Hepatocyte (in vitro differentiated cells): ENCODE measurements at regions not wholly inside any gene's neighbourhood (a gene's known extent, or its start where the extent isn't known, plus 50 kb on each side); places are given as distances from the start of the nearest gene placed in this dataset.

Experiments used
- CTCF ChIP-seq: fragments of 200-600 bp; sonication (generic); IDR thresholded peaks from 2 replicates; pipeline ENCODE4 v1.5.1; 2016; ENCODE audit warnings: antibody characterized with exemption, mild to moderate bottlenecking; ENCODE audit not compliant: poor library complexity
- EZH2phosphoT487 ChIP-seq: fragments of 200-600 bp; sonication (generic); IDR thresholded peaks from one replicate; pipeline ENCODE4 v1.6.1; 2018; ENCODE audit warnings: antibody characterized with exemption, mild to moderate bottlenecking, low read depth, moderate library complexity; ENCODE audit not compliant: unreplicated experiment, severe bottlenecking

GRCh38 chr5:133713209-133713608 lies 100.9 kb upstream of the FSTL4 start:
- TF ChIP-seq CTCF (no peak), EZH2phosphoT487 (no peak)
